ENCODE measurements at regions not wholly inside any gene's neighbourhood (a gene's known extent, or its start where the extent isn't known, plus 50 kb on each side); places are given as distances from the start of the nearest gene placed in this dataset.

GRCh38 chr13:29689548-29689947, 94.1 kb upstream of the SLC7A1 start:
- Histone ChIP-seq H3K9me3 (ENCODE audit: insufficient read depth, low read depth, low read length) (no peaks in the 10 kb centered on the region), H3K79me2 (ENCODE audit: control insufficient read depth, insufficient read depth, low read length, poor library complexity) (no peaks in the 10 kb centered on the region), H3K36me3 (ENCODE audit: control insufficient read depth in 1 of 2, insufficient read depth in 2 of 2, low read length in 2 of 2) (no peaks in the 10 kb centered on the region), H4K12ac (ENCODE audit: low read depth, low read length) (no peak overlapping the region), H3K9ac (ENCODE audit: low read length) (no peak overlapping the region), H2BK5ac (ENCODE audit: low read depth, low read length, poor library complexity) (no peak overlapping the region), H3K4me1 (ENCODE audit: control insufficient read depth in 1 of 2, insufficient read depth in 2 of 2, low read length in 2 of 2) (peaks cover 2 to 6% of the 10 kb centered on the region in 2 experiments), H3K4ac (ENCODE audit: low read depth, low read length) (no peak overlapping the region), H3K27ac (ENCODE audit: low read depth, low read length) (no peak overlapping the region), H3K4me2 (ENCODE audit: low read length) (no peak overlapping the region), H2BK120ac (ENCODE audit: insufficient read depth, low read length, poor library complexity) (no peak overlapping the region), H3K27me3 (ENCODE audit: insufficient read depth, low read length) (no peaks in the 10 kb centered on the region), H3K4me3 (ENCODE audit: low read depth, low read length) (no peak overlapping the region), H3K79me1 (ENCODE audit: low read length) (peaks cover 4% of the 10 kb centered on the region), H4K8ac (ENCODE audit: low read depth, low read length) (no peak overlapping the region), H3K14ac (ENCODE audit: low read length) (no peak overlapping the region), H4K91ac (ENCODE audit: low read depth, low read length) (no peak overlapping the region), H2AFZ (ENCODE audit: insufficient read depth, low read length, poor library complexity) (no peak overlapping the region), H2AK5ac (ENCODE audit: low read length) (no peak overlapping the region), H3K18ac (ENCODE audit: low read length) (no peak overlapping the region), H3K23ac (ENCODE audit: low read length) (no peak overlapping the region), H2BK12ac (ENCODE audit: low read length) (no peak overlapping the region)
- WGBS (ENCODE audit: extremely low coverage, insufficient coverage, insufficient read length) = no CpG with 5 or more reads among the region's 3 CpGs
- no peak for DNase-seq

- WGBS (ENCODE audit: extremely low coverage, insufficient coverage, insufficient read length) = no CpG with 5 or more reads among the region's 3 CpGs
- Histone ChIP-seq H2AK5ac (ENCODE audit: low read length) (no peak overlapping the region), H2BK120ac (ENCODE audit: insufficient read depth, low read length, poor library complexity) (no peak overlapping the region), H3K14ac (ENCODE audit: low read length) (no peak overlapping the region), H2AFZ (ENCODE audit: insufficient read depth, low read length, poor library complexity) (no peak overlapping the region), H3K27me3 (ENCODE audit: insufficient read depth, low read length) (no peaks in the 10 kb centered on the region), H4K12ac (ENCODE audit: low read depth, low read length) (no peak overlapping the region), H3K36me3 (ENCODE audit: control insufficient read depth in 1 of 2, insufficient read depth in 2 of 2, low read length in 2 of 2) (no peaks in the 10 kb centered on the region), H4K8ac (ENCODE audit: low read depth, low read length) (no peak overlapping the region), H3K18ac (ENCODE audit: low read length) (no peak overlapping the region), H2BK5ac (ENCODE audit: low read depth, low read length, poor library complexity) (no peak overlapping the region), H3K27ac (ENCODE audit: low read depth, low read length) (no peak overlapping the region), H3K4ac (ENCODE audit: low read depth, low read length) (no peak overlapping the region), H3K4me1 (ENCODE audit: control insufficient read depth in 1 of 2, insufficient read depth in 2 of 2, low read length in 2 of 2) (peaks cover 0 to 4% of the 10 kb centered on the region in 2 experiments), H3K79me2 (ENCODE audit: control insufficient read depth, insufficient read depth, low read length, poor library complexity) (no peaks in the 10 kb centered on the region), H2BK12ac (ENCODE audit: low read length) (no peak overlapping the region), H3K4me3 (ENCODE audit: low read depth, low read length) (no peak overlapping the region), H3K79me1 (ENCODE audit: low read length) (no peaks in the 10 kb centered on the region), H3K9me3 (ENCODE audit: insufficient read depth, low read depth, low read length) (no peaks in the 10 kb centered on the region), H3K4me2 (ENCODE audit: low read length) (no peak overlapping the region), H3K23ac (ENCODE audit: low read length) (no peak overlapping the region), H3K9ac (ENCODE audit: low read length) (no peak overlapping the region), H4K91ac (ENCODE audit: low read depth, low read length) (no peak overlapping the region)
- no peak for DNase-seq
Measured at GRCh38 chr13:29688193-29688592, 92.7 kb upstream of the SLC7A1 start.

- H3K36me3 ChIP-seq (ENCODE audit: control insufficient read depth in 1 of 2, insufficient read depth in 2 of 2, low read length in 2 of 2) = no peaks in the 10 kb centered on the region
- H4K12ac ChIP-seq (ENCODE audit: low read depth, low read length) = no peak overlapping the region
- no peaks in the 10 kb centered on the region for H3K79me1 ChIP-seq (ENCODE audit: low read length)
- no peaks in the 10 kb centered on the region for H3K79me2 ChIP-seq (ENCODE audit: control insufficient read depth, insufficient read depth, low read length, poor library complexity)
- no CpG with 5 or more reads among the region's 1 CpG for WGBS (ENCODE audit: extremely low coverage, insufficient coverage, insufficient read length)
- H3K14ac ChIP-seq (ENCODE audit: low read length) = no peak overlapping the region
- no peak overlapping the region for H2BK12ac ChIP-seq (ENCODE audit: low read length)
- H3K27me3 ChIP-seq (ENCODE audit: insufficient read depth, low read length) = no peaks in the 10 kb centered on the region
- H2AFZ ChIP-seq (ENCODE audit: insufficient read depth, low read length, poor library complexity) = no peak overlapping the region
- no peak overlapping the region for H4K91ac ChIP-seq (ENCODE audit: low read depth, low read length)
- no peak overlapping the region for H3K4me3 ChIP-seq (ENCODE audit: low read depth, low read length)
- DNase-seq = no peak
- no peak overlapping the region for H2BK5ac ChIP-seq (ENCODE audit: low read depth, low read length, poor library complexity)
- no peak overlapping the region for H3K9ac ChIP-seq (ENCODE audit: low read length)
- no peak overlapping the region for H3K23ac ChIP-seq (ENCODE audit: low read length)
- H3K4me2 ChIP-seq (ENCODE audit: low read length) = no peak overlapping the region
- H3K9me3 ChIP-seq (ENCODE audit: insufficient read depth, low read depth, low read length) = no peaks in the 10 kb centered on the region
- no peak overlapping the region for H4K8ac ChIP-seq (ENCODE audit: low read depth, low read length)
- no peak overlapping the region for H2AK5ac ChIP-seq (ENCODE audit: low read length)
- no peak overlapping the region for H3K27ac ChIP-seq (ENCODE audit: low read depth, low read length)
- H3K4ac ChIP-seq (ENCODE audit: low read depth, low read length) = no peak overlapping the region
- H3K18ac ChIP-seq (ENCODE audit: low read length) = no peak overlapping the region
- no peak overlapping the region for H2BK120ac ChIP-seq (ENCODE audit: insufficient read depth, low read length, poor library complexity)
- peaks cover 0 to under 1% of the 10 kb centered on the region in 2 experiments for H3K4me1 ChIP-seq (ENCODE audit: control insufficient read depth in 1 of 2, insufficient read depth in 2 of 2, low read length in 2 of 2)
Measured at GRCh38 chr13:29684441-29684840, 89.0 kb upstream of the SLC7A1 start.

DNA sequence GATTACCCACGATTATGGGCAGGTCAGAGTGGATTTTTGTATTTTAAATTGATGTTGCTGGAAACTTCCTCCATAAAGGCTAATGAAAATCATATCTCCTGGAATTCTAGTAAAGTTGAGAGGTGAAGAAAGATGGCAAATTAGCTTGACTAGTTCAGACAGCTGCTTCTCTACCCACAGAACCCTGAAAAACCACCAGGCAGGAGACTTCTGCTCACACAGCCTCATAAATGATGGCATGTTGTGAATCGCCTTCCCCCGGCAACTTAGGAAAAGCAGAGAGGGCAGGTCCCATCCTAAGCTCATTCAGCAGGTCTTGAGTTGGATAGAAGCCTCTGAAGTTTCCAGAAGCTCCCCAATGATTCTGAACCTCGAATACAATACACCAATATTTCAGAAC, 87.6 kb upstream of the SLC7A1 start:
- no peak overlapping the region for H2BK5ac ChIP-seq (ENCODE audit: low read depth, low read length, poor library complexity)
- H3K23ac ChIP-seq (ENCODE audit: low read length) = no peak overlapping the region
- no peak overlapping the region for H3K18ac ChIP-seq (ENCODE audit: low read length)
- no peak overlapping the region for H3K4me2 ChIP-seq (ENCODE audit: low read length)
- H3K79me1 ChIP-seq (ENCODE audit: low read length) = no peaks in the 10 kb centered on the region
- H2AK5ac ChIP-seq (ENCODE audit: low read length) = no peak overlapping the region
- no peak overlapping the region for H2BK120ac ChIP-seq (ENCODE audit: insufficient read depth, low read length, poor library complexity)
- no peaks in the 10 kb centered on the region for H3K79me2 ChIP-seq (ENCODE audit: control insufficient read depth, insufficient read depth, low read length, poor library complexity)
- no CpG with 5 or more reads among the region's 4 CpGs for WGBS (ENCODE audit: extremely low coverage, insufficient coverage, insufficient read length)
- no peak overlapping the region for H4K12ac ChIP-seq (ENCODE audit: low read depth, low read length)
- no peak overlapping the region for H3K14ac ChIP-seq (ENCODE audit: low read length)
- H3K4ac ChIP-seq (ENCODE audit: low read depth, low read length) = no peak overlapping the region
- no peak overlapping the region for H3K27ac ChIP-seq (ENCODE audit: low read depth, low read length)
- no peaks in the 10 kb centered on the region for H3K9me3 ChIP-seq (ENCODE audit: insufficient read depth, low read depth, low read length)
- no peak for DNase-seq
- H3K4me1 ChIP-seq (ENCODE audit: control insufficient read depth in 1 of 2, insufficient read depth in 2 of 2, low read length in 2 of 2) = peaks cover 0 to 2% of the 10 kb centered on the region in 2 experiments
- H2AFZ ChIP-seq (ENCODE audit: insufficient read depth, low read length, poor library complexity) = no peak overlapping the region
- no peaks in the 10 kb centered on the region for H3K27me3 ChIP-seq (ENCODE audit: insufficient read depth, low read length)
- H4K91ac ChIP-seq (ENCODE audit: low read depth, low read length) = no peak overlapping the region
- H3K9ac ChIP-seq (ENCODE audit: low read length) = no peak overlapping the region
- H3K4me3 ChIP-seq (ENCODE audit: low read depth, low read length) = no peak overlapping the region
- no peaks in the 10 kb centered on the region for H3K36me3 ChIP-seq (ENCODE audit: control insufficient read depth in 1 of 2, insufficient read depth in 2 of 2, low read length in 2 of 2)
- H2BK12ac ChIP-seq (ENCODE audit: low read length) = no peak overlapping the region
- H4K8ac ChIP-seq (ENCODE audit: low read depth, low read length) = no peak overlapping the region
